ENCODE measurements at regions not wholly inside any gene's neighbourhood (a gene's known extent, or its start where the extent isn't known, plus 50 kb on each side); places are given as distances from the start of the nearest gene placed in this dataset.

DNA sequence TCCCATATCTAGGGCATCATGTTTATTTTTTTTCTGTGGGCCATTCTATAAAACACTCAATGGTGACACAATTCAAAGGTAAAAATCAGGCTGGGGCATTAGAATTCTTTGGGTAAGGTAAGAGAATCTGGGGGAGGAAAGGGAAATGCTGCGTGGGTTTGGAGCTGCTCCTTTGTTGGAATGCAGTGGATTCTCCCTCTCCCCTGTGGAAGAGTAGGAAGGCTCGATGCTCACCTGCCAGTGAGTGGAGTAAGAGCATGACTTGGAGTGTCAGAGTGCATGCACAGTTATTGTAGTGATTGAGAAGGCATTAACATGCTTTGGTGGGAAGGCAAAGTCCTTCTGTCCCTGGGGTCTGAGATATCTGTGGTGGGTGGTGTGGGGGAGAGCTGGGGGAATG is 280.0 kb downstream of the PDCD6IP start:
- no peak for TF ChIP-seq POLR2A (IDR thresholded peaks at IDR 0.05)
- TF ChIP-seq, protein P1, sequence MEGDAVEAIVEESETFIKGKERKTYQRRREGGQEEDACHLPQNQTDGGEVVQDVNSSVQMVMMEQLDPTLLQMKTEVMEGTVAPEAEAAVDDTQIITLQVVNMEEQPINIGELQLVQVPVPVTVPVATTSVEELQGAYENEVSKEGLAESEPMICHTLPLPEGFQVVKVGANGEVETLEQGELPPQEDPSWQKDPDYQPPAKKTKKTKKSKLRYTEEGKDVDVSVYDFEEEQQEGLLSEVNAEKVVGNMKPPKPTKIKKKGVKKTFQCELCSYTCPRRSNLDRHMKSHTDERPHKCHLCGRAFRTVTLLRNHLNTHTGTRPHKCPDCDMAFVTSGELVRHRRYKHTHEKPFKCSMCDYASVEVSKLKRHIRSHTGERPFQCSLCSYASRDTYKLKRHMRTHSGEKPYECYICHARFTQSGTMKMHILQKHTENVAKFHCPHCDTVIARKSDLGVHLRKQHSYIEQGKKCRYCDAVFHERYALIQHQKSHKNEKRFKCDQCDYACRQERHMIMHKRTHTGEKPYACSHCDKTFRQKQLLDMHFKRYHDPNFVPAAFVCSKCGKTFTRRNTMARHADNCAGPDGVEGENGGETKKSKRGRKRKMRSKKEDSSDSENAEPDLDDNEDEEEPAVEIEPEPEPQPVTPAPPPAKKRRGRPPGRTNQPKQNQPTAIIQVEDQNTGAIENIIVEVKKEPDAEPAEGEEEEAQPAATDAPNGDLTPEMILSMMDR (IDR thresholded peaks at IDR 0.05): no peak
- no peak for TF ChIP-seq POLR2AphosphoS5 (IDR thresholded peaks at IDR 0.05)
- no peak for TF ChIP-seq EP300 (IDR thresholded peaks at IDR 0.05)

Measured in sigmoid colon (tissue), 4 donors.